Caki2 (cell line): ENCODE measurements at regions not wholly inside any gene's neighbourhood (a gene's known extent, or its start where the extent isn't known, plus 50 kb on each side); places are given as distances from the start of the nearest gene placed in this dataset.

Experiments used
- DNase-seq: peaks from one replicate; pipeline ENCODE4 v3.0.0-alpha.2; 2015; ENCODE audit warnings: low read depth
- in situ Hi-C: cut with HindIII; loops from 2 replicates; pipeline ENCODE4 v1.10.0; 2016; ENCODE audit warnings: low sequenced_read_pairs, low pct_unique_long_range_greater_than_20kb, mixed read lengths

- DNase-seq = no peak
- in situ Hi-C loops = no loop called here
These were observed 68.8 kb upstream of the ZC4H2 start for GRCh38 chrX:65045001-65045400.

- in situ Hi-C loops = no loop called here
- DNase-seq = no peak
These were observed 59.2 kb upstream of the ZC4H2 start for GRCh38 chrX:65035446-65035770.

- peak; percentile 79 for DNase-seq
- in situ Hi-C loops = no loop called here
These were observed 58.6 kb upstream of the ZC4H2 start, which contains the start of gene ZC3H12B for GRCh38 chrX:65034668-65035445. TSS of gene ZC3H12B (plus strand) at chrX:65034826.

- in situ Hi-C loops = no loop called here
- DNase-seq = no peak
These were observed 58.0 kb upstream of the ZC4H2 start for GRCh38 chrX:65034292-65034667.
